Fibroblast of lung (primary cell): ENCODE measurements at regions not wholly inside any gene's neighbourhood (a gene's known extent, or its start where the extent isn't known, plus 50 kb on each side); places are given as distances from the start of the nearest gene placed in this dataset.
"Not testable (repeated sequence)": the region's sequence is repeated elsewhere in the genome, so short reads cannot be mapped to it uniquely, and the experiment has no call there.

Source experiments
- DNase-seq, 2 donors: peaks; one replicate each; pipeline versions ENCODE4 v3.0.0 to v3.0.0-alpha.2; 2010; ENCODE audit warnings: low read depth in 2 of 2
- H2AFZ ChIP-seq: 2 replicates; pipeline ENCODE4 v1.5.1; 2012; ENCODE audit warnings: low read length, control low read depth, inconsistent platforms
- H3K27ac ChIP-seq: 2 replicates; pipeline ENCODE4 v1.5.1; 2011; ENCODE audit warnings: low read length, control low read depth; ENCODE audit not compliant: insufficient read depth
- H3K27me3 ChIP-seq: 2 replicates; pipeline ENCODE4 v1.5.1; 2011; ENCODE audit warnings: mild to moderate bottlenecking, low read length; ENCODE audit not compliant: control insufficient read depth, insufficient read depth
- H3K36me3 ChIP-seq: 2 replicates; pipeline ENCODE4 v1.5.1; 2011; ENCODE audit warnings: low read length; ENCODE audit not compliant: control insufficient read depth, insufficient read depth
- H3K4me1 ChIP-seq: 2 replicates; pipeline ENCODE4 v1.5.1; 2011; ENCODE audit warnings: low read length; ENCODE audit not compliant: control insufficient read depth, insufficient read depth; ENCODE audit errors: extremely low read depth
- H3K4me2 ChIP-seq: 2 replicates; pipeline ENCODE4 v1.5.1; 2011; ENCODE audit warnings: low read length, control low read depth; ENCODE audit not compliant: insufficient read depth; ENCODE audit errors: extremely low read depth
- H3K4me3 ChIP-seq, 4 experiments: fragments of 200-600 bp in 1 of 4; sonication (generic) in 1 of 4; replicated peaks in 1 of 4; 2 replicates each; pipeline ENCODE4 v1.5.1; 2011 to 2016; ENCODE audit warnings: low read length in 4 of 4, low read depth in 3 of 4, mild to moderate bottlenecking in 3 of 4, control low read depth in 2 of 4, inconsistent platforms in 1 of 4, mixed read lengths in 1 of 4; ENCODE audit not compliant: insufficient read depth in 1 of 4; ENCODE audit errors: control extremely low read depth in 1 of 4
- H3K79me2 ChIP-seq: 2 replicates; pipeline ENCODE4 v1.5.1; 2012; ENCODE audit warnings: mild to moderate bottlenecking, low read length, inconsistent platforms; ENCODE audit not compliant: control insufficient read depth, insufficient read depth
- H3K9ac ChIP-seq: 2 replicates; pipeline ENCODE4 v1.5.1; 2011; ENCODE audit warnings: mild to moderate bottlenecking, low read length, control low read depth; ENCODE audit not compliant: insufficient read depth
- H3K9me3 ChIP-seq: 2 replicates; pipeline ENCODE4 v1.5.1; 2012; ENCODE audit warnings: low read depth, low read length; ENCODE audit not compliant: control insufficient read depth, insufficient read depth
- H4K20me1 ChIP-seq: 2 replicates; pipeline ENCODE4 v1.5.1; 2011; ENCODE audit warnings: low read length; ENCODE audit not compliant: control insufficient read depth, insufficient read depth; ENCODE audit errors: extremely low read depth
- CTCF ChIP-seq, 2 donors: IDR thresholded peaks in 1 of 2; conservative IDR thresholded peaks in 1 of 2; 1 replicate in 1 of 2; 2 replicates in 1 of 2; pipeline ENCODE4 v1.5.1; 2011 to 2012; ENCODE audit warnings: low read length in 2 of 2, control low read depth in 1 of 2, inconsistent platforms in 1 of 2, low read depth in 1 of 2, mild to moderate bottlenecking in 1 of 2
- EZH2 ChIP-seq: IDR thresholded peaks from 2 replicates; pipeline ENCODE4 v1.5.1; 2012; ENCODE audit warnings: low read length, control low read depth, mild to moderate bottlenecking; ENCODE audit errors: missing control alignments

- DNase-seq = no peak
- H2AFZ ChIP-seq = no peak overlapping the region
- no peak overlapping the region for H3K4me3 ChIP-seq
- no peaks in the 10 kb centered on the region for H3K27me3 ChIP-seq
- no peak overlapping the region for H3K27ac ChIP-seq
- no peaks in the 10 kb centered on the region for H3K9me3 ChIP-seq
- no peaks in the 10 kb centered on the region for H3K4me1 ChIP-seq
- no peak overlapping the region for H3K9ac ChIP-seq
- no peaks in the 10 kb centered on the region for H3K79me2 ChIP-seq
- H3K4me2 ChIP-seq = no peak overlapping the region
- H4K20me1 ChIP-seq = no peaks in the 10 kb centered on the region
- H3K36me3 ChIP-seq = no peaks in the 10 kb centered on the region
- TF ChIP-seq CTCF (conservative IDR thresholded peaks at IDR 0.05 in 1 of 2, IDR thresholded peaks at IDR 0.05 in 1 of 2; ENCODE audit: low read depth in 1 of 2, low read length in 2 of 2) (no peak), EZH2 (no peak)
Measured at GRCh38 chrX:121365572-121366161, 318.3 kb downstream of the GLUD2 start.

GRCh38 chrX:121374471-121374870, 327.1 kb downstream of the GLUD2 start:
- TF ChIP-seq CTCF (conservative IDR thresholded peaks at IDR 0.05 in 1 of 2, IDR thresholded peaks at IDR 0.05 in 1 of 2; ENCODE audit: low read depth in 1 of 2, low read length in 2 of 2) (no peak), EZH2 (no peak)
- Histone ChIP-seq H3K27me3 (no peaks in the 10 kb centered on the region), H3K9me3 (no peaks in the 10 kb centered on the region), H3K27ac (no peak overlapping the region), H3K4me2 (no peak overlapping the region), H3K9ac (no peak overlapping the region), H3K4me3 (no peak overlapping the region), H4K20me1 (no peaks in the 10 kb centered on the region), H3K4me1 (no peaks in the 10 kb centered on the region), H3K36me3 (no peaks in the 10 kb centered on the region), H2AFZ (no peak overlapping the region), H3K79me2 (no peaks in the 10 kb centered on the region)
- no peak for DNase-seq

GRCh38 chrX:121381915-121382314, 334.5 kb downstream of the GLUD2 start:
- not testable (repeated sequence) for H3K27ac ChIP-seq, H4K20me1 ChIP-seq, H3K9me3 ChIP-seq, H2AFZ ChIP-seq, H3K9ac ChIP-seq, H3K27me3 ChIP-seq, H3K4me2 ChIP-seq, H3K36me3 ChIP-seq, H3K4me3 ChIP-seq, H3K79me2 ChIP-seq, H3K4me1 ChIP-seq, DNase-seq
